Femur (tissue), 1 donor: ENCODE measurements at regions not wholly inside any gene's neighbourhood (a gene's known extent, or its start where the extent isn't known, plus 50 kb on each side); places are given as distances from the start of the nearest gene placed in this dataset.
"Not testable (repeated sequence)": the region's sequence is repeated elsewhere in the genome, so short reads cannot be mapped to it uniquely, and the experiment has no call there.

Experiments used
- DNase-seq: peaks from one replicate; pipeline ENCODE4 v3.0.0-alpha.2; 2017

- DNase-seq = no peak
Measured at GRCh38 chr1:60502506-60502905, 428.9 kb upstream of the C1orf87 start.

- not testable (repeated sequence) for DNase-seq
Measured at GRCh38 chr1:60489916-60490480, 416.4 kb upstream of the C1orf87 start.

- no peak for DNase-seq
Measured at GRCh38 chr1:60488847-60489246, 415.3 kb upstream of the C1orf87 start.

GRCh38 chr1:60487565-60488345 is 414.2 kb upstream of the C1orf87 start:
- no peak for DNase-seq

GRCh38 chr1:60483509-60483908 is 409.9 kb upstream of the C1orf87 start:
- DNase-seq = no peak

GRCh38 chr1:60470246-60470645 is 396.7 kb upstream of the C1orf87 start:
- no peak for DNase-seq

- no peak for DNase-seq
Measured at GRCh38 chr1:60463786-60464185, 390.2 kb upstream of the C1orf87 start.

GRCh38 chr1:60463146-60463545 is 389.6 kb upstream of the C1orf87 start:
- DNase-seq = no peak

GRCh38 chr1:60461925-60462595 is 388.5 kb upstream of the C1orf87 start:
- no peak for DNase-seq

GRCh38 chr1:60458111-60458510 is 384.5 kb upstream of the C1orf87 start:
- DNase-seq = no peak

GRCh38 chr1:60449876-60450275 is 376.3 kb upstream of the C1orf87 start:
- no peak for DNase-seq

GRCh38 chr1:60448850-60449249 is 375.3 kb upstream of the C1orf87 start:
- DNase-seq = no peak

GRCh38 chr1:60444680-60445079 is 371.1 kb upstream of the C1orf87 start:
- no peak for DNase-seq

- no peak for DNase-seq
Measured at GRCh38 chr1:60436186-60436585, 362.6 kb upstream of the C1orf87 start.

GRCh38 chr1:60431593-60431992 is 358.0 kb upstream of the C1orf87 start:
- DNase-seq = no peak

GRCh38 chr1:60430375-60430774 is 356.8 kb upstream of the C1orf87 start:
- DNase-seq = no peak

- no peak for DNase-seq
Measured at GRCh38 chr1:60428127-60428526, 354.6 kb upstream of the C1orf87 start.

- no peak for DNase-seq
Measured at GRCh38 chr1:60427701-60428100, 354.1 kb upstream of the C1orf87 start.

GRCh38 chr1:60427194-60427593 is 353.6 kb upstream of the C1orf87 start:
- DNase-seq = no peak

GRCh38 chr1:60425528-60425927 is 352.0 kb upstream of the C1orf87 start:
- no peak for DNase-seq

- DNase-seq = no peak
Measured at GRCh38 chr1:60423146-60423780, 349.7 kb upstream of the C1orf87 start.

GRCh38 chr1:60421965-60422364 is 348.4 kb upstream of the C1orf87 start:
- DNase-seq = no peak

GRCh38 chr1:60419023-60419422 is 345.5 kb upstream of the C1orf87 start:
- no peak for DNase-seq

- no peak for DNase-seq
Measured at GRCh38 chr1:60415696-60416095, 342.1 kb upstream of the C1orf87 start.
